Neural cell (in vitro differentiated cells): ENCODE measurements at regions not wholly inside any gene's neighbourhood (a gene's known extent, or its start where the extent isn't known, plus 50 kb on each side); places are given as distances from the start of the nearest gene placed in this dataset.

Source experiments
- H2AFZ ChIP-seq: fragments of 200-600, 300-800 bp; sonication (generic), shearing (Covaris generic); 2 replicates; pipeline ENCODE4 v1.6.0; 2014; ENCODE audit warnings: low read depth, mild to moderate bottlenecking, antibody characterized with exemption, low read length, moderate library complexity
- H3F3A ChIP-seq: fragments of 200-600 bp; shearing (Covaris generic); 2 replicates; pipeline ENCODE4 v1.6.1; 2016; ENCODE audit warnings: mild to moderate bottlenecking, moderate library complexity, mixed read lengths, antibody characterized with exemption, low read length; ENCODE audit not compliant: insufficient read depth, poor library complexity, severe bottlenecking
- H3K27ac ChIP-seq: fragments of 200-600, 300-800 bp; sonication (generic), shearing (Covaris generic); 2 replicates; pipeline ENCODE4 v1.5.1; 2014; ENCODE audit warnings: mild to moderate bottlenecking, low read length, moderate library complexity
- H3K27me3 ChIP-seq: fragments of 300-800, 200-600 bp; sonication (generic), shearing (Covaris generic); 2 replicates; pipeline ENCODE4 v1.6.0; 2014; ENCODE audit warnings: mild to moderate bottlenecking, low read depth, low read length, moderate library complexity; ENCODE audit not compliant: insufficient read depth
- H3K36me3 ChIP-seq: fragments of 300-800, 200-600 bp; sonication (generic), shearing (Covaris generic); 2 replicates; pipeline ENCODE4 v1.5.1; 2014; ENCODE audit warnings: mild to moderate bottlenecking, antibody characterized with exemption, low read length, moderate library complexity; ENCODE audit not compliant: insufficient read depth
- H3K4me2 ChIP-seq: fragments of 300-800, 200-600 bp; sonication (generic), shearing (Covaris generic); 2 replicates; pipeline ENCODE4 v1.6.0; 2014; ENCODE audit warnings: mild to moderate bottlenecking, low read length
- H3K4me3 ChIP-seq: fragments of 300-800, 200-600 bp; sonication (generic), shearing (Covaris generic); 2 replicates; pipeline ENCODE4 v1.5.1; 2014; ENCODE audit warnings: mild to moderate bottlenecking, low read length, moderate library complexity
- H3K79me2 ChIP-seq: fragments of 200-600 bp; shearing (Covaris generic); replicated peaks from 2 replicates; pipeline ENCODE4 v1.6.0; 2014; ENCODE audit warnings: mild to moderate bottlenecking, low read length, moderate library complexity; ENCODE audit not compliant: insufficient read depth
- H3K9ac ChIP-seq: fragments of 300-800, 200-600 bp; sonication (generic), shearing (Covaris generic); 2 replicates; pipeline ENCODE4 v1.6.1; 2016; ENCODE audit warnings: mild to moderate bottlenecking, low read length, mixed read lengths
- H3K9me2 ChIP-seq: fragments of 200-600 bp; shearing (Covaris generic); 2 replicates; pipeline ENCODE4 v1.6.1; 2016; ENCODE audit warnings: mild to moderate bottlenecking, low read length, mixed read lengths; ENCODE audit not compliant: insufficient read depth
- H3K9me3 ChIP-seq: fragments of 200-600, 300-800 bp; sonication (generic), shearing (Covaris generic); 2 replicates; pipeline ENCODE4 v1.6.1; 2016; ENCODE audit warnings: mild to moderate bottlenecking, mixed run types, low read length, moderate library complexity, mixed read lengths
- H4K20me1 ChIP-seq: fragments of 200-600 bp; shearing (Covaris generic); 2 replicates; pipeline ENCODE4 v1.6.1; 2016; ENCODE audit warnings: mild to moderate bottlenecking, mixed run types; ENCODE audit not compliant: insufficient read depth
- CTCF ChIP-seq: fragments of 450-650 bp; IDR thresholded peaks from 2 replicates; pipeline ENCODE4 v1.5.1; 2014; ENCODE audit warnings: antibody characterized with exemption, mild to moderate bottlenecking, moderate library complexity; ENCODE audit not compliant: poor library complexity, severe bottlenecking
- EP300 ChIP-seq: fragments of 450-650 bp; conservative IDR thresholded peaks from 2 replicates; pipeline ENCODE4 v1.6.1; 2014; ENCODE audit warnings: antibody characterized with exemption, mild to moderate bottlenecking, moderate library complexity; ENCODE audit not compliant: poor library complexity, severe bottlenecking
- EZH2 ChIP-seq: fragments of 200-600, 300-800 bp; shearing (Covaris generic), sonication (generic); IDR thresholded peaks from 2 replicates; pipeline ENCODE4 v1.6.1; 2014; ENCODE audit warnings: antibody characterized with exemption, low read length, borderline replicate concordance, mild to moderate bottlenecking; ENCODE audit not compliant: insufficient read depth, poor library complexity, severe bottlenecking
- MXI1 ChIP-seq: fragments of 450-650 bp; conservative IDR thresholded peaks from 2 replicates; pipeline ENCODE4 v1.6.1; 2014; ENCODE audit warnings: antibody characterized with exemption, mild to moderate bottlenecking; ENCODE audit not compliant: poor library complexity, severe bottlenecking
- POLR2AphosphoS5 ChIP-seq: IDR thresholded peaks from 2 replicates; pipeline ENCODE4 v1.6.1; 2012
- RAD21 ChIP-seq: fragments of 450-650 bp; conservative IDR thresholded peaks from 2 replicates; pipeline ENCODE4 v1.6.1; 2014; ENCODE audit warnings: antibody characterized with exemption, mild to moderate bottlenecking, moderate library complexity
- REST ChIP-seq: IDR thresholded peaks from 2 replicates; pipeline ENCODE4 v1.6.1; 2012; ENCODE audit warnings: borderline replicate concordance
- SMC3 ChIP-seq: fragments of 450-650 bp; conservative IDR thresholded peaks from 2 replicates; pipeline ENCODE4 v1.6.1; 2014; ENCODE audit warnings: antibody characterized with exemption, mild to moderate bottlenecking, moderate library complexity; ENCODE audit not compliant: poor library complexity
- TAF1 ChIP-seq: IDR thresholded peaks from 2 replicates; pipeline ENCODE4 v1.6.1; 2012; ENCODE audit warnings: low read depth

GRCh38 chr6:149131891-149132290 is 185.6 kb upstream of the TAB2 start:
- Histone ChIP-seq H3K4me2 (no peak overlapping the region), H3K79me2 (no peaks in the 10 kb centered on the region), H3K9me3 (no peaks in the 10 kb centered on the region), H2AFZ (no peak overlapping the region), H3K27me3 (no peaks in the 10 kb centered on the region), H3K9me2 (no peaks in the 10 kb centered on the region), H3K4me3 (no peak overlapping the region), H3K36me3 (no peaks in the 10 kb centered on the region), H4K20me1 (no peaks in the 10 kb centered on the region), H3K27ac (no peak overlapping the region), H3F3A (no peaks in the 10 kb centered on the region), H3K9ac (no peak overlapping the region)
- no peak for TF ChIP-seq REST
- no peak for TF ChIP-seq RAD21
- no peak for TF ChIP-seq TAF1
- no peak for TF ChIP-seq SMC3
- no peak for TF ChIP-seq POLR2AphosphoS5
- TF ChIP-seq MXI1 = no peak
- TF ChIP-seq CTCF = no peak
- TF ChIP-seq EZH2 = no peak
- no peak for TF ChIP-seq EP300

- Histone ChIP-seq H3K79me2 (no peaks in the 10 kb centered on the region), H3K9me3 (no peaks in the 10 kb centered on the region), H3K4me3 (no peak overlapping the region), H2AFZ (no peak overlapping the region), H3K36me3 (no peaks in the 10 kb centered on the region), H3K27ac (no peak overlapping the region), H4K20me1 (no peaks in the 10 kb centered on the region), H3K4me2 (no peak overlapping the region), H3K9ac (no peak overlapping the region), H3K9me2 (no peaks in the 10 kb centered on the region), H3K27me3 (no peaks in the 10 kb centered on the region), H3F3A (no peaks in the 10 kb centered on the region)
- TF ChIP-seq POLR2AphosphoS5 (no peak), RAD21 (no peak), MXI1 (no peak), EZH2 (no peak), TAF1 (no peak), EP300 (no peak)
These were observed 185.2 kb upstream of the TAB2 start for GRCh38 chr6:149132336-149132735.

GRCh38 chr6:149134511-149134933 is 183.0 kb upstream of the TAB2 start:
- Histone ChIP-seq H3F3A (no peaks in the 10 kb centered on the region), H2AFZ (no peak overlapping the region), H4K20me1 (no peaks in the 10 kb centered on the region), H3K4me2 (no peak overlapping the region), H3K79me2 (no peaks in the 10 kb centered on the region), H3K9me2 (no peaks in the 10 kb centered on the region), H3K27ac (no peak overlapping the region), H3K9me3 (no peaks in the 10 kb centered on the region), H3K36me3 (no peaks in the 10 kb centered on the region), H3K27me3 (no peaks in the 10 kb centered on the region), H3K4me3 (no peak overlapping the region), H3K9ac (no peak overlapping the region)
- TF ChIP-seq EZH2 = no peak
- no peak for TF ChIP-seq RAD21
- no peak for TF ChIP-seq TAF1
- no peak for TF ChIP-seq MXI1
- TF ChIP-seq POLR2AphosphoS5 = no peak
- TF ChIP-seq CTCF = no peak
- TF ChIP-seq SMC3 = no peak
- no peak for TF ChIP-seq REST
- TF ChIP-seq EP300 = no peak
